IMR-90 (cell line): ENCODE measurements at regions not wholly inside any gene's neighbourhood (a gene's known extent, or its start where the extent isn't known, plus 50 kb on each side); places are given as distances from the start of the nearest gene placed in this dataset.

Source experiments
- ATAC-seq: fragments of 200-7000 bp; cut with Tn5 transposase; 2 replicates; pipeline ENCODE4 v1.9.1; 2020; ENCODE audit warnings: low read depth, mild to moderate bottlenecking, moderate library complexity
- BruUV-seq: library from RNA; stranded (reverse); fragments of 400-500 nt; replicated peaks from 2 replicates; lab custom pipeline; 2021; lab: Mats Ljungman, UMichigan
- CTCF ChIA-PET: fragments of 300-600 bp; formaldehyde crosslinking; extraction: SDS; loops from one replicate; lab custom pipeline; 2021; ENCODE audit warnings: antibody characterized with exemption; lab: Yijun Ruan, JAX
- POLR2A ChIA-PET: fragments of 300-600 bp; sonication (Branson Sonifier 250); formaldehyde crosslinking; loops from one replicate; lab custom pipeline; 2022; ENCODE audit warnings: antibody characterized with exemption; ENCODE audit not compliant: unreplicated experiment; lab: Charles Lee
- DNase-seq: peaks from one replicate; pipeline ENCODE4 v3.0.0; 2013
- H2AFZ ChIP-seq: replicated peaks from 2 replicates; pipeline ENCODE3; 2013; ENCODE audit warnings: low read length, mild to moderate bottlenecking; ENCODE audit not compliant: poor library complexity
- H2AK5ac ChIP-seq: 2 replicates; pipeline ENCODE4 v1.6.1; 2013; ENCODE audit warnings: low read depth, low read length, inconsistent platforms
- H2AK9ac ChIP-seq: replicated peaks from 2 replicates; pipeline ENCODE3; 2013; ENCODE audit warnings: mild to moderate bottlenecking, low read depth, low read length, moderate library complexity; ENCODE audit not compliant: poor library complexity
- H2BK120ac ChIP-seq: 2 replicates; pipeline ENCODE4 v1.6.1; 2013; ENCODE audit warnings: low read depth, low read length, inconsistent platforms
- H2BK15ac ChIP-seq: 3 replicates; pipeline ENCODE4 v1.6.1; 2013; ENCODE audit warnings: low read depth, low read length, inconsistent platforms
- H2BK20ac ChIP-seq: 2 replicates; pipeline ENCODE4 v1.6.1; 2013; ENCODE audit warnings: low read depth, mild to moderate bottlenecking, inconsistent platforms, low read length, moderate library complexity
- H2BK5ac ChIP-seq: 2 replicates; pipeline ENCODE4 v1.6.1; 2013; ENCODE audit warnings: mild to moderate bottlenecking, low read depth, low read length, inconsistent platforms; ENCODE audit not compliant: poor library complexity, severe bottlenecking
- H3K14ac ChIP-seq: replicated peaks from 2 replicates; pipeline ENCODE4 v1.6.1; 2013; ENCODE audit warnings: low read depth, low read length, inconsistent platforms
- H3K18ac ChIP-seq: 2 replicates; pipeline ENCODE4 v1.6.1; 2013; ENCODE audit warnings: low read depth, low read length, control low read depth
- H3K23ac ChIP-seq: 2 replicates; pipeline ENCODE4 v1.6.1; 2013; ENCODE audit warnings: low read depth, low read length, inconsistent platforms
- H3K27ac ChIP-seq: 2 replicates; pipeline ENCODE4 v1.5.1; 2013; ENCODE audit warnings: mild to moderate bottlenecking, control low read depth, low read length; ENCODE audit not compliant: insufficient read depth
- H3K27me3 ChIP-seq: 2 replicates; pipeline ENCODE4 v1.6.1; 2013; ENCODE audit warnings: low read length; ENCODE audit not compliant: control insufficient read depth, insufficient read depth
- H3K36me3 ChIP-seq: 2 replicates; pipeline ENCODE4 v1.6.1; 2013; ENCODE audit warnings: low read length, mixed read lengths; ENCODE audit not compliant: control insufficient read depth, insufficient read depth
- H3K4ac ChIP-seq: 2 replicates; pipeline ENCODE4 v1.6.1; 2013; ENCODE audit warnings: low read depth, low read length, inconsistent platforms
- H3K4me1 ChIP-seq: 2 replicates; pipeline ENCODE4 v1.6.1; 2013; ENCODE audit warnings: low read length, mixed read lengths; ENCODE audit not compliant: control insufficient read depth, insufficient read depth
- H3K4me2 ChIP-seq: 2 replicates; pipeline ENCODE4 v1.6.1; 2013; ENCODE audit warnings: low read depth, mild to moderate bottlenecking, control low read depth, low read length, moderate library complexity
- H3K4me3 ChIP-seq: 2 replicates; pipeline ENCODE4 v1.5.1; 2013; ENCODE audit warnings: low read depth, mild to moderate bottlenecking, control low read depth, low read length, moderate library complexity; ENCODE audit not compliant: insufficient read depth
- H3K56ac ChIP-seq: 2 replicates; pipeline ENCODE4 v1.6.1; 2013; ENCODE audit warnings: low read length, inconsistent platforms; ENCODE audit not compliant: insufficient read depth; ENCODE audit errors: extremely low read depth
- H3K79me1 ChIP-seq, 2 experiments: 2 replicates each; pipeline ENCODE4 v1.6.1; 2013; ENCODE audit warnings: low read length in 2 of 2, inconsistent platforms in 1 of 2, low read depth in 1 of 2
- H3K9ac ChIP-seq: 2 replicates; pipeline ENCODE4 v1.6.1; 2013; ENCODE audit warnings: low read depth, low read length, control low read depth
- H3K9me1 ChIP-seq: 2 replicates; pipeline ENCODE4 v1.6.1; 2013; ENCODE audit warnings: low read length, inconsistent platforms; ENCODE audit not compliant: insufficient read depth
- H3K9me3 ChIP-seq: 2 replicates; pipeline ENCODE4 v1.6.1; 2013; ENCODE audit warnings: low read length; ENCODE audit not compliant: control insufficient read depth, insufficient read depth
- H4K20me1 ChIP-seq: 2 replicates; pipeline ENCODE4 v1.6.1; 2013; ENCODE audit warnings: low read length, inconsistent platforms; ENCODE audit not compliant: insufficient read depth
- H4K5ac ChIP-seq: 2 replicates; pipeline ENCODE4 v1.6.1; 2013; ENCODE audit warnings: mild to moderate bottlenecking, low read depth, low read length, control low read depth
- H4K8ac ChIP-seq, 2 experiments: 2 replicates each; pipeline ENCODE4 v1.6.1; 2013; ENCODE audit warnings: low read depth in 2 of 2, low read length in 2 of 2, control low read depth in 1 of 2, inconsistent platforms in 1 of 2
- H4K91ac ChIP-seq: 2 replicates; pipeline ENCODE4 v1.6.1; 2013; ENCODE audit warnings: low read depth, low read length, inconsistent platforms; ENCODE audit not compliant: insufficient read depth
- CEBPB ChIP-seq: IDR thresholded peaks from 2 replicates; pipeline ENCODE4 v1.6.1; 2012; ENCODE audit warnings: low read depth, low read length, improper control_type of control experiment
- NFE2L2 ChIP-seq: fragments of 150-350 bp; IDR thresholded peaks from 2 replicates; pipeline ENCODE4 v1.6.1; 2016; ENCODE audit warnings: low read depth, mild to moderate bottlenecking, low read length
- RFX5 ChIP-seq: IDR thresholded peaks from 2 replicates; pipeline ENCODE4 v1.8.0; 2012; ENCODE audit warnings: low read depth, mild to moderate bottlenecking, low read length, moderate library complexity
- WGBS, 2 experiments: methylation state at CpG; one replicate each; pipeline versions ENCODE4 v1.1.5 to v1.1.7; 2013; ENCODE audit warnings: missing lambda C conversion rate in 2 of 2; ENCODE audit not compliant: insufficient read length in 1 of 2; ENCODE audit errors: extremely low coverage in 2 of 2; 5-methylcytosine and 5-hydroxymethylcytosine counted together
- dilution Hi-C: fragments of 300-500 bp; cut with HindIII; formaldehyde crosslinking; loops from one replicate; pipeline ENCODE4 v1.14.3; 2018; ENCODE audit warnings: low sequenced_read_pairs; ENCODE audit not compliant: unreplicated experiment
- in situ Hi-C: fragments of 300-500 bp; cut with MboI; formaldehyde crosslinking; loops from 3 replicates; pipeline ENCODE4 v1.14.3; 2019; ENCODE audit warnings: low sequenced_read_pairs, inconsistent platforms, mixed read lengths
- intact Hi-C: fragments of 100-400 bp; cut with micrococcal nuclease; formaldehyde crosslinking; loops from 2 replicates; pipeline ENCODE4 v1.10.0; 2022

DNA sequence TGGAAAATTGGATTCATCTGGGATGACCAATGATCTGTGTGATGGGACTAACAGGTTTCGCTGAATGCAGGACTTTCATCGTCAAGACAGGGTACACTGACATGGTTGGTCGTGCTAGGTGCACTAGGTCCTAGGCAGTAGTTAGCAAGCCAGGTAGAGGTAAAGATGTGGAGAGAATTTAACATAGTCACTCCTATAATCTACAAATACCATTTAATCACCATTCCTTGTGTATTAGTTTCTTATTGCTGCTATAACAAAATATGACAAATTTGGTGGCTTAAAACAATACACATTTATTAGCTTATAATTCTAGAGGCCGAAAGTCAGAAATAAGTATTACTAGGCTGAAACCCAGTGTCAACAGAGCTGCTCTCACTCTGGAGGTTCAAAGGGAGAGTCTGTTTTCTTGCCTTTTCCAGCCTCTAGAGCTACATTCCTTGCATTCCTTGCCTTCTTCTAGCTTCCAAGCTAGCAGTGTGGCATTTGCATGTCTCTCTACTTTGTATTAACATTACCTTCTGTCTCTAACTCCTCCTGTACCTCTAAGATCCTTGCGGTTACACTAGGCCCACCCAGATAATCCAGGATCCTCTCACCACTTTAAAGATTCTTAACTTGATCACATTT is 98.7 kb upstream of the GRIA3 start:
- no peak overlapping the region for H3K4me3 ChIP-seq
- intact Hi-C loops: no loop called here

More for the DNA sequence above, 98.7 kb upstream of the GRIA3 start:
- H3K9ac ChIP-seq: no peak overlapping the region
- no peaks in the 10 kb centered on the region for H3K9me1 ChIP-seq
- no peak overlapping the region for H3K4me2 ChIP-seq
- H3K27me3 ChIP-seq: no peaks in the 10 kb centered on the region
- H4K8ac ChIP-seq: no peak overlapping the region
- H3K79me1 ChIP-seq: no peaks in the 10 kb centered on the region
- ChIA-PET CTCF (no interaction called here), POLR2A (no interaction called here)
- H2BK120ac ChIP-seq: no peak overlapping the region
- no peaks in the 10 kb centered on the region for H3K4me1 ChIP-seq
- dilution Hi-C loops: no loop called here
- no peak overlapping the region for H4K91ac ChIP-seq
- H4K20me1 ChIP-seq: no peaks in the 10 kb centered on the region
- no peak overlapping the region for H3K18ac ChIP-seq
- H2AFZ ChIP-seq: no peak overlapping the region
- H3K9me3 ChIP-seq: no peaks in the 10 kb centered on the region
- H2BK15ac ChIP-seq: no peak overlapping the region
- no CpG with 5 or more reads among the region's 5 CpGs for WGBS, 2 experiments
- no peak overlapping the region for H2BK5ac ChIP-seq
- H3K14ac ChIP-seq: no peak overlapping the region
- in situ Hi-C loops: no loop called here
- no peak overlapping the region for H3K23ac ChIP-seq
- no peak overlapping the region for H3K27ac ChIP-seq
- H3K56ac ChIP-seq: no peak overlapping the region
- no peak overlapping the region for H2AK5ac ChIP-seq
- BruUV-seq: no TSS peak
- DNase-seq: no peak
- H3K4ac ChIP-seq: no peak overlapping the region
- no peak overlapping the region for H2BK20ac ChIP-seq
- ATAC-seq: no peak
- H2AK9ac ChIP-seq: no peak overlapping the region
- no peaks in the 10 kb centered on the region for H3K36me3 ChIP-seq
- TF ChIP-seq RFX5 (no peak), CEBPB (no peak), NFE2L2 (no peak)
- no peak overlapping the region for H4K5ac ChIP-seq
